GM19467 (cell line): ENCODE measurements at regions not wholly inside any gene's neighbourhood (a gene's known extent, or its start where the extent isn't known, plus 50 kb on each side); places are given as distances from the start of the nearest gene placed in this dataset.

ENCODE experiments used
- ATAC-seq: cut with Tn5 transposase; IDR thresholded peaks from one replicate; pipeline ENCODE4 v1.9.1; 2021; ENCODE audit warnings: mild to moderate bottlenecking, moderate library complexity; ENCODE audit not compliant: unreplicated experiment

- no peak for ATAC-seq
Measured at GRCh38 chr4:132991111-132991510, 158.0 kb upstream of the PCDH10 start.

GRCh38 chr4:132992686-132993085 lies 156.4 kb upstream of the PCDH10 start:
- no peak for ATAC-seq

- no peak for ATAC-seq
Measured at GRCh38 chr4:132998585-132999230, 150.4 kb upstream of the PCDH10 start.

- ATAC-seq, result no peak
Measured at GRCh38 chr4:133000012-133000411, 149.1 kb upstream of the PCDH10 start.

GRCh38 chr4:133003169-133003568 lies 145.9 kb upstream of the PCDH10 start:
- ATAC-seq, result no peak

- ATAC-seq, result no peak
Measured at GRCh38 chr4:133014473-133015135, 134.5 kb upstream of the PCDH10 start.

GRCh38 chr4:133045288-133045687 lies 103.8 kb upstream of the PCDH10 start:
- no peak for ATAC-seq

- ATAC-seq, result no peak
Measured at GRCh38 chr4:133046156-133046555, 102.9 kb upstream of the PCDH10 start.

GRCh38 chr4:133058701-133059100 lies 90.4 kb upstream of the PCDH10 start:
- no peak for ATAC-seq

- ATAC-seq, result no peak
Measured at GRCh38 chr4:133059117-133059516, 90.0 kb upstream of the PCDH10 start.

GRCh38 chr4:133062851-133063250 lies 86.2 kb upstream of the PCDH10 start:
- ATAC-seq, result no peak

- ATAC-seq, result no peak
Measured at GRCh38 chr4:133068083-133068482, 81.0 kb upstream of the PCDH10 start.

GRCh38 chr4:133081246-133081645 lies 67.8 kb upstream of the PCDH10 start:
- no peak for ATAC-seq

- no peak for ATAC-seq
Measured at GRCh38 chr4:133084421-133084820, 64.7 kb upstream of the PCDH10 start.

GRCh38 chr4:133095591-133095990 lies 53.5 kb upstream of the PCDH10 start:
- ATAC-seq, result no peak

- no peak for ATAC-seq
Measured at GRCh38 chr4:133096972-133097371, 52.1 kb upstream of the PCDH10 start.
